ENCODE measurements at regions not wholly inside any gene's neighbourhood (a gene's known extent, or its start where the extent isn't known, plus 50 kb on each side); places are given as distances from the start of the nearest gene placed in this dataset.

GRCh38 chr3:95048564-95048963 lies 985.7 kb downstream of the NSUN3 start:
- Histone ChIP-seq H3K36me3 (no peaks in the 10 kb centered on the region), H3K4me1 (no peaks in the 10 kb centered on the region), H3K9me3 (peaks cover 0 to 4% (median 0%) of the 10 kb centered on the region in 11 donors), H3K4me3 (no peak overlapping the region), H3K27ac (no peak overlapping the region), H3K27me3 (no peaks in the 10 kb centered on the region)
- no peak for TF ChIP-seq CTCF (IDR thresholded peaks at IDR 0.05)
- ATAC-seq (no peak), DNase-seq (no peak)
- intact Hi-C loops (cut with DNase I), result no loop called here

GRCh38 chr3:95049841-95050240 lies 987.0 kb downstream of the NSUN3 start:
- Histone ChIP-seq H3K27me3 (no peaks in the 10 kb centered on the region), H3K4me3 (no peak overlapping the region), H3K36me3 (no peaks in the 10 kb centered on the region), H3K27ac (no peak overlapping the region), H3K9me3 (peaks cover 0 to 13% (median 0%) of the 10 kb centered on the region in 11 donors), H3K4me1 (no peaks in the 10 kb centered on the region)
- TF ChIP-seq CTCF (IDR thresholded peaks at IDR 0.05), result no peak
- ATAC-seq (no peak), DNase-seq (no peak)
- intact Hi-C loops (cut with DNase I), result no loop called here
- WGBS, 2 donors, result 35 to 38% methylated on average over 1 of the region's 1 CpG

- Histone ChIP-seq H3K4me1 (no peaks in the 10 kb centered on the region), H3K27ac (no peak overlapping the region), H3K4me3 (no peak overlapping the region), H3K36me3 (no peaks in the 10 kb centered on the region), H3K9me3 (peaks cover 0 to 15% (median 0%) of the 10 kb centered on the region in 11 donors), H3K27me3 (no peaks in the 10 kb centered on the region)
- DNase-seq, result no peak
- WGBS, 2 donors, result 60 to 69% methylated on average over 2 of the region's 2 CpGs
- ATAC-seq, result no peak
- intact Hi-C loops (cut with DNase I), result no loop called here
- TF ChIP-seq CTCF (IDR thresholded peaks at IDR 0.05), result no peak
Measured at GRCh38 chr3:95055288-95055687, 992.4 kb downstream of the NSUN3 start.

GRCh38 chr3:95082191-95082590 lies 1019.3 kb downstream of the NSUN3 start:
- Histone ChIP-seq H3K9me3 (no peaks in the 10 kb centered on the region), H3K27me3 (no peaks in the 10 kb centered on the region), H3K4me1 (no peaks in the 10 kb centered on the region), H3K36me3 (no peaks in the 10 kb centered on the region), H3K4me3 (no peak overlapping the region), H3K27ac (no peak overlapping the region)
- intact Hi-C loops (cut with DNase I), result no loop called here
- DNase-seq (no peak), ATAC-seq (no peak)
- TF ChIP-seq CTCF (IDR thresholded peaks at IDR 0.05), result no peak
- WGBS, 2 donors, result 81 to 89% methylated on average over 3 of the region's 3 CpGs

GRCh38 chr3:95084738-95085137 lies 1021.9 kb downstream of the NSUN3 start:
- intact Hi-C loops (cut with DNase I), result no loop called here

More at GRCh38 chr3:95084738-95085137, 1021.9 kb downstream of the NSUN3 start:
- no peak for TF ChIP-seq CTCF (IDR thresholded peaks at IDR 0.05)
- Histone ChIP-seq H3K27ac (no peak overlapping the region), H3K9me3 (no peaks in the 10 kb centered on the region), H3K4me1 (no peaks in the 10 kb centered on the region), H3K4me3 (no peak overlapping the region), H3K27me3 (no peaks in the 10 kb centered on the region), H3K36me3 (no peaks in the 10 kb centered on the region)
- no peak for DNase-seq
- no peak for ATAC-seq

Measured in heart right ventricle (tissue), 16 donors.